HCT116 (cell line): ENCODE measurements at regions not wholly inside any gene's neighbourhood (a gene's known extent, or its start where the extent isn't known, plus 50 kb on each side); places are given as distances from the start of the nearest gene placed in this dataset.

ENCODE experiments used
- ATAC-seq: fragments of 200-7000 bp; cut with Tn5 transposase; 2 replicates; pipeline ENCODE4 v1.9.1; 2020; ENCODE audit warnings: mild to moderate bottlenecking, moderate library complexity
- BruUV-seq: library from RNA; stranded (reverse); fragments of 400-500 nt; replicated peaks from 2 replicates; lab custom pipeline; 2021; lab: Mats Ljungman, UMichigan
- CTCF ChIA-PET: fragments of 300-600 bp; sonication (Branson Sonifier 250); formaldehyde crosslinking; loops from one replicate; lab custom pipeline; 2021; ENCODE audit warnings: antibody characterized with exemption; lab: Charles Lee
- POLR2A ChIA-PET: fragments of 300-600, 350-600 bp; sonication (Branson Sonifier 250); formaldehyde crosslinking; loops from one replicate; lab custom pipeline; 2021; ENCODE audit warnings: antibody characterized with exemption; lab: Charles Lee
- RAD21 ChIA-PET, 2 experiments: fragments of 300-600 bp; sonication (Branson Sonifier 250); formaldehyde crosslinking; loops; one replicate each; lab custom pipeline; 2023; ENCODE audit warnings: low total read pairs in 2 of 2; ENCODE audit not compliant: uncharacterized antibody in 2 of 2, unreplicated experiment in 2 of 2, low non-redundant PET in 1 of 2; lab: Charles Lee
- DNase-seq: peaks from one replicate; pipeline ENCODE4 v3.0.0-alpha.2; 2010; ENCODE audit warnings: low read depth, low spot score
- H2AFZ ChIP-seq: fragments of 200-600 bp; shearing (Covaris generic), sonication (generic); 2 replicates; pipeline ENCODE4 v1.6.1; 2017; ENCODE audit warnings: low read depth, mixed run types, mixed read lengths, antibody characterized with exemption, low read length; ENCODE audit not compliant: poor library complexity, severe bottlenecking
- H3K27ac ChIP-seq: 2 replicates; pipeline ENCODE4 v1.5.1; 2012; ENCODE audit warnings: low read depth, low read length
- H3K27me3 ChIP-seq: fragments of 200-600 bp; sonication (generic); 2 replicates; pipeline ENCODE4 v1.6.1; 2016; ENCODE audit warnings: mixed run types, low read length, mixed read lengths; ENCODE audit not compliant: insufficient read depth
- H3K36me3 ChIP-seq, 2 experiments: fragments of 200-500 bp in 1 of 2; fragments of 200-600 bp in 1 of 2; sonication (Bioruptor generic) in 1 of 2; sonication (generic) in 1 of 2; 2 replicates each; pipeline versions ENCODE4 v1.5.1 to v1.6.1; 2014 to 2016; ENCODE audit warnings: low read length in 2 of 2, inconsistent platforms in 1 of 2, mixed read lengths in 1 of 2, mixed run types in 1 of 2; ENCODE audit not compliant: insufficient read depth in 2 of 2, control insufficient read depth in 1 of 2
- H3K4me1 ChIP-seq, 2 experiments: fragments of 200-600 bp in 1 of 2; sonication (generic) in 1 of 2; 2 replicates each; pipeline versions ENCODE4 v1.5.1 to v1.6.1; 2012 to 2017; ENCODE audit warnings: low read length in 2 of 2, inconsistent platforms in 1 of 2, mild to moderate bottlenecking in 1 of 2, mixed read lengths in 1 of 2, mixed run types in 1 of 2, moderate library complexity in 1 of 2; ENCODE audit not compliant: insufficient read depth in 2 of 2, control insufficient read depth in 1 of 2
- H3K4me2 ChIP-seq: fragments of 200-600 bp; sonication (generic); 2 replicates; pipeline ENCODE4 v1.6.1; 2017; ENCODE audit warnings: mixed run types, low read length, mixed read lengths
- H3K4me3 ChIP-seq, 2 experiments: fragments of 200-600 bp in 1 of 2; sonication (generic) in 1 of 2; replicated peaks in 1 of 2; 2 replicates each; pipeline ENCODE4 v1.5.1; 2011 to 2016; ENCODE audit warnings: low read length in 2 of 2, control low read depth in 1 of 2, low read depth in 1 of 2, mild to moderate bottlenecking in 1 of 2, mixed read lengths in 1 of 2, mixed run types in 1 of 2
- H3K79me2 ChIP-seq: fragments of 200-600 bp; sonication (generic); 2 replicates; pipeline ENCODE4 v1.6.1; 2017; ENCODE audit warnings: mild to moderate bottlenecking, mixed run types, low read length, moderate library complexity, mixed read lengths; ENCODE audit not compliant: insufficient read depth
- H3K9ac ChIP-seq: fragments of 200-600 bp; sonication (generic); 2 replicates; pipeline ENCODE4 v1.6.1; 2016; ENCODE audit warnings: low read length, mixed read lengths
- H3K9me2 ChIP-seq: fragments of 200-600 bp; sonication (generic), shearing (Covaris generic); 2 replicates; pipeline ENCODE4 v1.6.1; 2017; ENCODE audit warnings: mixed run types, mild to moderate bottlenecking, moderate library complexity; ENCODE audit not compliant: insufficient read depth
- H3K9me3 ChIP-seq, 2 experiments: fragments of 200-500 bp in 1 of 2; fragments of 200-600 bp in 1 of 2; sonication (Bioruptor generic) in 1 of 2; sonication (generic) in 1 of 2; 2 replicates each; pipeline ENCODE4 v1.6.1; 2014 to 2017; ENCODE audit warnings: low read length in 2 of 2, mixed read lengths in 2 of 2, inconsistent platforms in 1 of 2, low read depth in 1 of 2, mild to moderate bottlenecking in 1 of 2, mixed run types in 1 of 2, moderate library complexity in 1 of 2; ENCODE audit not compliant: control insufficient read depth in 1 of 2, insufficient read depth in 1 of 2
- H4K20me1 ChIP-seq: fragments of 200-600 bp; sonication (generic), shearing (Covaris generic); 2 replicates; pipeline ENCODE4 v1.6.1; 2017; ENCODE audit warnings: mixed run types, mild to moderate bottlenecking, moderate library complexity; ENCODE audit not compliant: insufficient read depth
- CBX3 ChIP-seq: IDR thresholded peaks from 2 replicates; pipeline ENCODE4 v1.6.1; 2012; ENCODE audit warnings: low read depth
- CTCF ChIP-seq, 3 experiments: fragments of 200-600 bp in 1 of 3; sonication (generic) in 1 of 3; IDR thresholded peaks in 2 of 3; conservative IDR thresholded peaks in 1 of 3; 2 replicates each; pipeline ENCODE4 v1.5.1; 2012 to 2017; ENCODE audit warnings: low read depth in 2 of 3, low read length in 2 of 3, antibody characterized with exemption in 1 of 3, borderline replicate concordance in 1 of 3, control low read depth in 1 of 3, mild to moderate bottlenecking in 1 of 3, mixed read lengths in 1 of 3, mixed run types in 1 of 3, moderate library complexity in 1 of 3; ENCODE audit not compliant: insufficient read depth in 1 of 3
- EGR1 ChIP-seq: IDR thresholded peaks from 2 replicates; pipeline ENCODE4 v1.6.1; 2012; ENCODE audit warnings: low read depth
- ELF1 ChIP-seq: IDR thresholded peaks from 2 replicates; pipeline ENCODE4 v1.6.1; 2012; ENCODE audit warnings: low read depth, borderline replicate concordance
- EZH2phosphoT487 ChIP-seq: fragments of 200-600 bp; IDR thresholded peaks from 2 replicates; pipeline ENCODE4 v1.6.1; 2018; ENCODE audit warnings: antibody characterized with exemption, borderline replicate concordance
- JUND ChIP-seq: IDR thresholded peaks from 2 replicates; pipeline ENCODE4 v1.6.1; 2012
- MAX ChIP-seq: IDR thresholded peaks from 2 replicates; pipeline ENCODE4 v1.6.1; 2012
- POLR2A ChIP-seq: IDR thresholded peaks from 2 replicates; pipeline ENCODE4 v1.7.0; 2011; ENCODE audit warnings: borderline replicate concordance; ENCODE audit not compliant: insufficient read depth, insufficient read length; ENCODE audit errors: extremely low read depth
- POLR2AphosphoS5 ChIP-seq: IDR thresholded peaks from 2 replicates; pipeline ENCODE4 v1.6.1; 2011; ENCODE audit warnings: mild to moderate bottlenecking, low read depth, low read length, moderate library complexity
- RAD21 ChIP-seq: IDR thresholded peaks from 2 replicates; pipeline ENCODE4 v1.6.1; 2012; ENCODE audit warnings: low read depth, mild to moderate bottlenecking
- YY1 ChIP-seq: IDR thresholded peaks from 2 replicates; pipeline ENCODE4 v1.6.1; 2011; ENCODE audit warnings: low read length, low read depth, moderate library complexity, mild to moderate bottlenecking; ENCODE audit not compliant: insufficient replicate concordance; ENCODE audit errors: extremely low read depth
- ZFX ChIP-seq: fragments of 450-650 bp; IDR thresholded peaks from 2 replicates; pipeline ENCODE4 v1.6.1; 2017
- intact Hi-C: fragments of 100-400 bp; cut with micrococcal nuclease; formaldehyde crosslinking; loops from 2 replicates; pipeline ENCODE4 v1.10.0; 2022
- TF ChIP-seq, protein P1 (sequence below): IDR thresholded peaks from 2 replicates; pipeline ENCODE4 v1.6.1; 2012; ENCODE audit warnings: low read depth
- TF ChIP-seq, protein P2 (sequence below): IDR thresholded peaks from 2 replicates; pipeline ENCODE4 v1.6.1; 2012
- TF ChIP-seq, protein P3 (sequence below): IDR thresholded peaks from 2 replicates; pipeline ENCODE4 v1.6.1; 2011; ENCODE audit warnings: mild to moderate bottlenecking, low read length, moderate library complexity; ENCODE audit not compliant: insufficient replicate concordance; ENCODE audit errors: extremely low read depth

DNA sequence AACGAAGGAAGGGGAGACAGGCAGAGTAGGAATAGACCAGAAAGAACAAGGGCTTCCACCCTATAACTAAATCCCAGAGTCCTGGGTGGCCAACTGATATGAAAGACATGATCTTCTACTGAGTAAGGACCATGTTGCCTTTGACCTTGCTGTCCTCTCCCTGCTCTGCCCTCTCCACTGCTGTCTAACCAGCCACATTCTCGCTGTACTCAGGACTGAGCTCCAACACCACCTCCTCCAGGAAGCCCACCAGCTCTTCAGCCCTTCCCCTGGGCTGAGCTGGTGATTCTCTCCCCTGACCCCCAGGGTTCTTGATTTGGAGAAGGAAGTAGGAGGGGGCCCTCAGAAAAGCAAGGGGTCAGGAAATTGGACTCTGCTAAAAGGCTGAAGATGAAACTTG is 159.2 kb downstream of the DICER1 start:
- H4K20me1 ChIP-seq: no peaks in the 10 kb centered on the region
- DNase-seq (no peak), ATAC-seq (no peak)
- no peaks in the 10 kb centered on the region for H3K4me1 ChIP-seq
- no peak overlapping the region for H3K4me2 ChIP-seq
- BruUV-seq: no TSS peak
- H3K9me3 ChIP-seq: no peaks in the 10 kb centered on the region
- RAD21 ChIA-PET: no interaction called here
- H3K36me3 ChIP-seq: no peaks in the 10 kb centered on the region
- no peak for TF ChIP-seq ZFX
- TF ChIP-seq, protein P1, sequence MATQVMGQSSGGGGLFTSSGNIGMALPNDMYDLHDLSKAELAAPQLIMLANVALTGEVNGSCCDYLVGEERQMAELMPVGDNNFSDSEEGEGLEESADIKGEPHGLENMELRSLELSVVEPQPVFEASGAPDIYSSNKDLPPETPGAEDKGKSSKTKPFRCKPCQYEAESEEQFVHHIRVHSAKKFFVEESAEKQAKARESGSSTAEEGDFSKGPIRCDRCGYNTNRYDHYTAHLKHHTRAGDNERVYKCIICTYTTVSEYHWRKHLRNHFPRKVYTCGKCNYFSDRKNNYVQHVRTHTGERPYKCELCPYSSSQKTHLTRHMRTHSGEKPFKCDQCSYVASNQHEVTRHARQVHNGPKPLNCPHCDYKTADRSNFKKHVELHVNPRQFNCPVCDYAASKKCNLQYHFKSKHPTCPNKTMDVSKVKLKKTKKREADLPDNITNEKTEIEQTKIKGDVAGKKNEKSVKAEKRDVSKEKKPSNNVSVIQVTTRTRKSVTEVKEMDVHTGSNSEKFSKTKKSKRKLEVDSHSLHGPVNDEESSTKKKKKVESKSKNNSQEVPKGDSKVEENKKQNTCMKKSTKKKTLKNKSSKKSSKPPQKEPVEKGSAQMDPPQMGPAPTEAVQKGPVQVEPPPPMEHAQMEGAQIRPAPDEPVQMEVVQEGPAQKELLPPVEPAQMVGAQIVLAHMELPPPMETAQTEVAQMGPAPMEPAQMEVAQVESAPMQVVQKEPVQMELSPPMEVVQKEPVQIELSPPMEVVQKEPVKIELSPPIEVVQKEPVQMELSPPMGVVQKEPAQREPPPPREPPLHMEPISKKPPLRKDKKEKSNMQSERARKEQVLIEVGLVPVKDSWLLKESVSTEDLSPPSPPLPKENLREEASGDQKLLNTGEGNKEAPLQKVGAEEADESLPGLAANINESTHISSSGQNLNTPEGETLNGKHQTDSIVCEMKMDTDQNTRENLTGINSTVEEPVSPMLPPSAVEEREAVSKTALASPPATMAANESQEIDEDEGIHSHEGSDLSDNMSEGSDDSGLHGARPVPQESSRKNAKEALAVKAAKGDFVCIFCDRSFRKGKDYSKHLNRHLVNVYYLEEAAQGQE: no peak
- TF ChIP-seq POLR2AphosphoS5: no peak
- TF ChIP-seq, protein P2, sequence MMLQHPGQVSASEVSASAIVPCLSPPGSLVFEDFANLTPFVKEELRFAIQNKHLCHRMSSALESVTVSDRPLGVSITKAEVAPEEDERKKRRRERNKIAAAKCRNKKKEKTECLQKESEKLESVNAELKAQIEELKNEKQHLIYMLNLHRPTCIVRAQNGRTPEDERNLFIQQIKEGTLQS: no peak
- no peak for TF ChIP-seq CTCF (IDR thresholded peaks at IDR 0.05 in 2 of 3, conservative IDR thresholded peaks at IDR 0.05 in 1 of 3; ENCODE audit: borderline replicate concordance in 1 of 3, insufficient read depth in 1 of 3, low read depth in 2 of 3, low read length in 2 of 3)
- no peak for TF ChIP-seq YY1
- no peak for TF ChIP-seq EZH2phosphoT487
- TF ChIP-seq MAX: no peak
- no peak for TF ChIP-seq RAD21
- TF ChIP-seq, protein P3, sequence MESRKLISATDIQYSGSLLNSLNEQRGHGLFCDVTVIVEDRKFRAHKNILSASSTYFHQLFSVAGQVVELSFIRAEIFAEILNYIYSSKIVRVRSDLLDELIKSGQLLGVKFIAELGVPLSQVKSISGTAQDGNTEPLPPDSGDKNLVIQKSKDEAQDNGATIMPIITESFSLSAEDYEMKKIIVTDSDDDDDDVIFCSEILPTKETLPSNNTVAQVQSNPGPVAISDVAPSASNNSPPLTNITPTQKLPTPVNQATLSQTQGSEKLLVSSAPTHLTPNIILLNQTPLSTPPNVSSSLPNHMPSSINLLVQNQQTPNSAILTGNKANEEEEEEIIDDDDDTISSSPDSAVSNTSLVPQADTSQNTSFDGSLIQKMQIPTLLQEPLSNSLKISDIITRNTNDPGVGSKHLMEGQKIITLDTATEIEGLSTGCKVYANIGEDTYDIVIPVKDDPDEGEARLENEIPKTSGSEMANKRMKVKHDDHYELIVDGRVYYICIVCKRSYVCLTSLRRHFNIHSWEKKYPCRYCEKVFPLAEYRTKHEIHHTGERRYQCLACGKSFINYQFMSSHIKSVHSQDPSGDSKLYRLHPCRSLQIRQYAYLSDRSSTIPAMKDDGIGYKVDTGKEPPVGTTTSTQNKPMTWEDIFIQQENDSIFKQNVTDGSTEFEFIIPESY: no peak
- TF ChIP-seq POLR2A: no peak
- TF ChIP-seq EGR1: no peak
- TF ChIP-seq CBX3: no peak
- no peak for TF ChIP-seq JUND
- TF ChIP-seq ELF1: no peak
- H3K27me3 ChIP-seq: peaks cover 29% of the 10 kb centered on the region
- H2AFZ ChIP-seq: no peak overlapping the region
- CTCF ChIA-PET: no interaction called here
- H3K4me3 ChIP-seq: no peak overlapping the region
- H3K9me2 ChIP-seq: no peaks in the 10 kb centered on the region
- POLR2A ChIA-PET: no interaction called here
- H3K27ac ChIP-seq: no peak overlapping the region
- no peaks in the 10 kb centered on the region for H3K79me2 ChIP-seq
- H3K9ac ChIP-seq: no peak overlapping the region
- intact Hi-C loops: no loop called here
